Activated CD8-positive, alpha-beta memory T cell treated with anti-CD3 and anti-CD28 coated beads for 36 hours (primary cell): ENCODE measurements at regions not wholly inside any gene's neighbourhood (a gene's known extent, or its start where the extent isn't known, plus 50 kb on each side); places are given as distances from the start of the nearest gene placed in this dataset.

Experiments used
- CTCF ChIA-PET: fragments of 350-600 bp; sonication (Branson Sonifier 250); formaldehyde crosslinking; loops from one replicate; lab custom pipeline; 2021; ENCODE audit warnings: antibody characterized with exemption; lab: Charles Lee
- POLR2A ChIA-PET: fragments of 350-600 bp; sonication (Branson Sonifier 250); formaldehyde crosslinking; loops from one replicate; lab custom pipeline; 2021; ENCODE audit warnings: antibody characterized with exemption; lab: Charles Lee

DNA sequence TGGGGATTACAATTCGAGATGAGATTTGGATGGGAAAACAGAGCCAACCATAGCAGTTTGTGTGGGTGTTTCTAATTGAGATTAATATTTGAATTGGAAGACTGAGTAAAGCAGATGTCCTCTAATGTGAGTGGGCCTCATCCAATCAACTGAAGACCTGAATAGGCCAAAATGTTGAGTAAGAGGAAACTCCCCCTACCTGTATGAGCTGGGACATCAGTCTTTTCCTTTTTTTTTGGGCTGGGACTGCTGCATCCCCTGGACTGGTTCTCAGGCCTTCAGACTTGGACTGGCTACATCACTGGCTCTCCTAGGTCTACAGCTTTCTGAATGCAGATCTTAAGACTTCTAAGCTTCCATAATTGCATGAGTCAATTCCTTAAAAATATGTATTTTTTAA lies 144.1 kb downstream of the CD47 start:
- ChIA-PET POLR2A (no interaction called here), CTCF (interaction anchor here (1.2 kb wide), 1 partner anchor 11 kb away, joined by 3 read pairs; no protein-coding TSS in a partner anchor)

DNA sequence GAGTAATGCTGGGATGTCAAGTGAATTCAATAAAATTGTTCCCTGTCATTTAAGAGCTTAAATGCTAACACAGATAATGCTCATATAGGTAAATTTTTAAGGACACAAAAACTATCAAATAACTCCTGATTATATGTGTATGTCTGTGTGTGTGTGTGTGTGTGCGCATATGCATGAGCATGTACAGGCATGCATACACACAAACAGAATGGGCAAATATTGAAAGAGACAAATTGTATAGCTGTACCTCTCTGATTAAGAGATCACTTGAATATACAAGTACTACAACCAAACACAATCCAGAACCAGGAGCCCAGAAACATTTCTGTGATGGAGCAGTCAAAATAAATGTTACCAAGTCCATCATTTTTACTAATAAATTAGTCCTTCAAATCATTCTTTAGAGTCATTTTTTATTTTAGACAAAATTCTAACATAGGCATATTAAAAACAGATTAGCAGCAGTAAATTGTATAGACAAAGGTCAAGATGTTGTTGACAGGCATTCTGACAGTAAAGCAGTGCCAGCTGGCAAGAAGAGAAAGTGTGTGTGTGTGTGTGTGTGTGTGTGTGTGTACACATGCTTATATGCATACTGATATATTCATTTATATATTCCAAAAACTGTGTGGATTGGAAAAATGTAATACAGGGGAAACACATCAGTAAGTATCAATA lies 145.3 kb downstream of the CD47 start:
- CTCF ChIA-PET: no interaction called here
- POLR2A ChIA-PET: no interaction called here

DNA sequence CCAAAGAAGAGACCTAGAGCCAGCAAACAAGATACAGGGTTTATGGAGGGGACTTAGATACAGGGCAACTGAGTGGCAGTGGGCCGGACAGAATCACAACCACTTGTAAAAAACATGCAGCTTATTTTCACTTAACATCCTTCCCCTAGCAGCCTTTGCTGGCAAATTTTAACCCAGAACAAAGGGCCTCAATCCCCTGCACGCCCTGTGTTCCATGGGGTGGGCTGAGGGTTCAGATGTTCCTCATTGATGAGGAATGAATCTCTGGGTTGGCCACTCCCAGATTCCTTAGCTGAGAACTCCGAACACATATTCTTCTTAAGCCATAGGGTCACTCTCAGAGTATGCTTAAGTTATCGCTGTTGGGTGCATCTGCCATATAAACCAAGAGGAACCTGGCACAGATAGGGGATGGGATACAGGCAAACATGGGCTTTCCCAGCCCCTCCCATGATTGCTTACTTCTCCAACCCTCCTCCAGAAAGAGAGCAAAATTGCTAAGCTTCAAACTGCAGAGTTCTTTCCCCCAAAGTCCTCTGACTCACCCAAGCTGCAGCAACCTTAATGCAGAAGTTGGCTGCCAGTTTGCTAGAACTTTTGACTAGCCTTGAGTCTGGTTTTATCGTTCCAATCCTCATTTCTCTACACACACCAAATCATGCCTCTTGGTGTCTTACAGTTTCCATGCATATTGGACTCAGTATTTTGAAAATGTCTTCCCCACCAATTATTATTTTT lies 146.9 kb downstream of the CD47 start:
- POLR2A ChIA-PET: no interaction called here
- CTCF ChIA-PET: no interaction called here

DNA sequence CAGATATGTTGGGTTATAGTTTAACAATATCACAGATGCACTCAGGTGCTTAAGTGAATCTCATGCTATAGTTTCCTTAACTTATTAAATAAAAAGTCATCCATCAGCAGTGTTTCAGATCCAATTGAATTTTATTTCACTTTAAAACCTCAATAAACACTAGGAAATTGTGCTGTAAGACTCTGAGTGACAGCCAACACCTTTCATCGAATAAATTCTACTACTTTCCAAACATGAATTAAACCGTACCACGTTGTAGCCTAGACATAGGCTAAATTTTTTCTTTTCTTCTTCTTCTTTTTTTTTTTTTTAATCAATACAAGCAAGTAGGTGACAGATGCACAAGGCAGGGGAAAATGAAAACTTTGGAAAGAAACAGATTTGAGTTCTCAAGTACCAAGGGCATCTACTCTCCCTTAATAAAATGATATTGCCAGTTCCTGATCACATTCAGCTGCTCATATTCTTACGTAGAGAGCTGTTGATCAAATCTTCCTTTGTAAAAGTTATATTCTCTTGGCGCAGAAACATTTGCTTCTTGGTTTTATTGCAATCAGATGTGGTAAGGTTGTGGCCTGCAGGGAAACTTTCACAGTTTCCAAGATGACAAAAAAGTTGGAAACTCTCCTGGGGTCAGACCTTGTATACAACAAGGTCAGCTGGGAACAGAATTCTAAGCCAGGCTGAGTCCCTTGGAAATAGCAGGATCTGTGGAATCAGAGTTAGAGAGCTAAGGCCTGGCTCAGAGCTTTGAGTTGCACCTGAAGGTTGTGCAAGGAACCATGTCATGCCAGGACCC lies 147.7 kb downstream of the CD47 start:
- CTCF ChIA-PET: no interaction called here
- POLR2A ChIA-PET: interaction anchor here (0.6 kb wide), 1 partner anchor 11 kb away, joined by 6 read pairs; no protein-coding TSS in a partner anchor

DNA sequence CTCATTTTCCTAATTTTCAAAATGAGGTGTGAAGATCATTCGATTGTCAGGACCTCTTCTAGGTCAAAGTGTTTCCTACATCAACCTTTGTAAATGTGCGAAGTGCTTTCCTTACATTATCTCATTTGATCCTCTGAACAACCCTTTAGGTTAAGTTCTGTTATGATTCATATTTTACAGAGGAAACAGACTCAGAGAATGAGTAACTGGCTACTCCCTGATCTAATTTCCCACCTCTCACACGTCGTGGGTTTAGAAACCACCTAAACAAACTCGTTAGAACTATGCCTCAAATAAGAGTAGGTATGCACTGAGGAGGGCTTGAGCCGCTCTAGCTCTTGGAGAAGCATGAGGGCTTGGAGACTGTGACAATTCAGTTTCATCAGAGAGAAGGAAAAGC lies 148.6 kb downstream of the CD47 start:
- ChIA-PET POLR2A (interaction anchor here (0.7 kb wide), 1 partner anchor 814 kb away, joined by 3 read pairs; no protein-coding TSS in a partner anchor), CTCF (no interaction called here)

DNA sequence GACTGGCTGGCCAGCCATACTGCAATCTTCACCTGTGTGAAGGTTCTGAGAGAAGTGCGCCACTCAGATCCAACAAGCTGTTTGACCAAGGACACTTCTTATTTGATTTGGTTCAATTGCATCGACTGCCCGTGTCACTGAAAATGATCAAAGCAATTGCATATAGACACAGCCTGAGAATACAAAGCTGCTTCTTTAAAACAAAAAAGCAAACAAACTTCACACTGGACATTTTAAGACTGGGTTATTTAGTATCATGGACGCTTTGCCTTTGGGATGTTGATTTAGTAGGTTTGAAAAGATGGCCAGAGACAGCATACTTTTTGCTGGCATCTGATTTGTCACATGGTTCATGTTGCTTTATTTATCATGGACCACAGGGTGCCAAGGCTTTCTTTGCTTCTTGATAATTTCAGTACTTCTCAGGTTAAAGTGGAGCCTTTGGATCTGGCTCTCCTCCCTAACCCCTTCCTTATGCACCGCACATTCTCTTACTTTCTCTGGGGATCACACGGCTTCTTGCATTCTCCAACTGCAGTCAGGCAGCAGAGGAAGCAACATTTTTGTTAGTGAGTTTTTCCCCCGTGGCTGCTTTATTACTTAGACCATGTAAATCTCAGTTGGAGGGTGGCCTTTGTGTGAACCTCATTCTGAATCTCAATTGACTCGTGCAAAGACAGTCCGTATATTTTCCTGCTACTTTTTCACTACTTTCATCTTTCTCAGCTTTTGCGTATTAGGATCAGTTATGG lies 151.0 kb downstream of the CD47 start:
- POLR2A ChIA-PET: no interaction called here
- CTCF ChIA-PET: no interaction called here

DNA sequence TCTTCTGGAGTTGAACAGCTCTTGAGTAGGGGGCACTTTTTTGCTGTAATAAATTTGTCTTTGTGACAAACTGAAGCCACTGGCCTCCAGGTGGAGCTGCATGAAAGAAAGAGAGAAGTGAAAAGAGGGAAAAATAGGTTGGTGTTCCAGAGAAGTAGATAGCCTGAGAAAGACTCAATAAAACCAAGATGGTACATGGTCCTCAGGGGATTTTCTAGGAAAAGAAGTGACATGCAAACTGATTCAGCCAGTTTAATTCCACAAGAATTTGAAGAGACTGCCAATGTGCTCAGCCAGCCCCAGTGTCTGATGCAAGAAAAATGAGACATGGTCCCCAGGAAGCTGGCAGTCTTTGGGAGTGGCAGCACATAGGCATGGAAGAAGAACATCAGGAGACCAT lies 152.7 kb downstream of the CD47 start:
- ChIA-PET CTCF (interaction anchor here (1.2 kb wide), 1 partner anchor 10 kb away, joined by 3 read pairs; no protein-coding TSS in a partner anchor), POLR2A (no interaction called here)

DNA sequence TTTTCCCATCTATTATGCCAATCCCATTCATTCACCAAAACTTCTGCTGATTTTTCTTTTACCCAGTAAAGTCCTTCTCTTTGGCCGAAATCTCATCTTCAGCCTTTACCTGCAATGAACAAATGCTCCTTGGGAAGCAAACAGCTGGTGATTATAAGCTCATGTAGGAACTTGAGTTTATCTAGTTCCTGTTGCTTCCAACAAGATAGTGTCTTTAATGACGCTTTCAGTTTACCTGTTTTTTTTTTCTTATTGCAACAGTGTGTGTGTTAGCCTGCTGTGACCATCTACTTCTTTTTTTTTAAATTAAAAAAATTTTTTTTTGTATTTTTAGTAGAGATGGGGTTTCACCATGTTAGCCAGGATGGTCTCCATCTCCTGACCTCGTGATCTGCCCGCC lies 156.0 kb downstream of the CD47 start:
- ChIA-PET CTCF (interaction anchor here (1.5 kb wide), 1 partner anchor 12 kb away, joined by 3 read pairs; no protein-coding TSS in a partner anchor), POLR2A (no interaction called here)

DNA sequence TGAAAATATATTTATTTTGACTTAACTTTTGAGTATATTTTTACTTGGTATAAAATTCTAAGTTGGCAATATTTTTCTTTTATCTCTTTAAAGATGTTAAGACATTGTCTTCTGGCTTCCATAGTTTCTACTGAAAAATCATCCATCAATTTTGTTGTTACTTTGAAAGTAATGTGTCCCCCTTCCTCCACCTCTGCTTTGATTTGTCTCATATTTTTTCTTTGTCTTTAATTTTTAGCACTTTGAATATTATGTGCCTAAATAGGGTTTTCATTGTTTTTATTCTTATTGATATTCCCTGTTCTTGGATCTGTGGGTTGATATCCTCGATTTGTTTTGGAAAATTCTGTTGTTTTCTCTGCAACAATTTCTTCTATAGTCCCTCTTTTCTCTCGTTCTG lies 157.4 kb downstream of the CD47 start:
- POLR2A ChIA-PET: no interaction called here
- CTCF ChIA-PET: no interaction called here

DNA sequence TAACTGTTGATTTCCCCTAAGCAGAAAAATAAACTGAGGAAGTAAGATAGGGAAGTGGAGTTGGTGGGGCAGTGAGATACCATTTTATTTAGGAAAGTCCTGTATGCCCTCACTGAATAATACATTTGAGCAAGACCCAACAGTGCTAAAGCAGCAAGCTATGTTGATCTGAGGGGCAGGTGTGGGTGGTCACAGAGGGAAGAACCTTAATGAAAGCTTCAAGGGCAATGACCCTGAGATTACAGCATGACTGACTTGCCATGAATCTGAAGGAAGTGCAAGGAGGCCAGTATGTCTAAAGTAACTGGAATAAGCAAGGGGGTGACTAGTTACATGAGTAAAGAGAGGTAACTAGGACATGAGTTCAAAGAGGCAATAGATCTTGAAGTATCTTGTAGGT lies 159.5 kb downstream of the CD47 start:
- POLR2A ChIA-PET: no interaction called here
- CTCF ChIA-PET: no interaction called here

DNA sequence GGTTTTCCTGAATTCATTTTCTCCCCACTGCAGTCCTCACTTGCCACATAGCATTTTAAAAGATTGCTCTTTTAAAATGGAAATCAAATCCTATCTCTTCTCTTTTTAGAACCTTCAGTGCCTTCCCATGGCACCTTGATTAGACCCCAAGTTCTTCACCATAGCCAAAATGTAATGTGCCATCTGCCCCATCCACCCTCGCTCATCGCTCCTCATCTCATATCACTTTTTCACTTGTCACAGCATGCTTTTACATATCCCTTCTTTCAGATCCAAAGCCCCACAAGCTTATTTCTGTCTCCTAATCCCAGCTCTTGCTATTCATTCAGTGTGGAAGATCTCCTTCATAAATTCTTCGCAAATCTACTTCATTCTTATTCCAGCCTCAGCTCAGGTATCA lies 161.7 kb downstream of the CD47 start:
- CTCF ChIA-PET: no interaction called here
- POLR2A ChIA-PET: no interaction called here

DNA sequence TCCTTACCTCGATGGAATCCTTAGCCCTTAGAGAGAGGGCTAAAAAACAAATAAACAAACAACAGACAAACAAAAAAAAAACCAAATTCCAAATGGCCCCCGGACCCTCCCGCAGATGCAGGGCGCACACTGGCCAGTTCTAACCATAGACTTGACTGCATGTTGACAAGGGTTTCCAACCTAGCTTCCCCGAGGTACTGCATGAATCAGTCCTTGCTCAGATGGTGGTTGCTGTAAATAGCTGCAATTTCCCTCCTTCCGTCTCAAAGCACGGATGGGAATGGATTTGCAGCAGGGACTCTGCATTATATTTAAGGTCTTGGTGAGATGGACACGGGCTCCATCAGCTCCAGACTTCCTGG lies 162.8 kb downstream of the CD47 start:
- CTCF ChIA-PET: interaction anchor here (0.6 to 1.7 kb wide), 16 partner anchors 8 to 478 kb away, joined by 3 to 8 read pairs (median 3); no protein-coding TSS in a partner anchor
- POLR2A ChIA-PET: interaction anchor here (0.9 kb wide), 1 partner anchor 198 kb away, joined by 3 read pairs; no protein-coding TSS in a partner anchor

DNA sequence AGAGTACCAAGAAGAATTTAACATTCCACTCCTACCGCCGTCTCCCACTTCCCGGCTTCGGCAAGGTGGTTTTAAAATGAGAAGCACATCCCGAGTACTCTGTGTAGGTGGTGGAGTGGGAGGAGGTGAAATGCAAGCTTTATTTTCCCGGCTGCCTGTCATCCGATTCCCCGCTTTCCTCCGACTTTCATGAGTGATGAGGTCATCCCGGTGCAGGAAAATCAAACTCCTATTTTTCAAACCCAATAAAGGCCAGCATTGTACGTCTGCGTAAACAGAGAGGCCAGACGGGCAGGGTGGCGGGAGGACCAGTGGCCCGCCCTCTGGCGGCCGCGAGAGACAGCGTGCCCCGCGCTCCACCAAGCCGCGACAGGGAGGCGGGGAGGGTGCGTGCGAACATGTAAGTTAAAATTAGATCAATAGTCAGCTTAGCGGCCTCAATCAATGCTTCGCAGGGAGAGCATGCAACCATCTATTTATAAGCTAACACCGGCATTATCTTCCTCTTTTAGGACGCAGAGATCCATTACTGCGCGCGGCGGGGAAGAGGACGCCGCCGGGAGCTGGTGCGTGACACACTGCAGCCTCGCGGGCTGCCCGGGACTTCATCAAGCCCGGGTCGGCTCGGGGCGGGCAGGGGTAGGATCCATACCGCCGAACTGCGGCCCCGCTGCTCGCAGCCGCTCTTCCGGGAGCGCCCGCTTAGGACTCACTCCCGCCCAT lies 163.3 kb downstream of the CD47 start:
- ChIA-PET CTCF (interaction anchor here (0.7 to 1.7 kb wide), 16 partner anchors 9 to 478 kb away, joined by 3 to 8 read pairs (median 3); no protein-coding TSS in a partner anchor), POLR2A (interaction anchor here (0.9 kb wide), 1 partner anchor 198 kb away, joined by 3 read pairs; no protein-coding TSS in a partner anchor)

DNA sequence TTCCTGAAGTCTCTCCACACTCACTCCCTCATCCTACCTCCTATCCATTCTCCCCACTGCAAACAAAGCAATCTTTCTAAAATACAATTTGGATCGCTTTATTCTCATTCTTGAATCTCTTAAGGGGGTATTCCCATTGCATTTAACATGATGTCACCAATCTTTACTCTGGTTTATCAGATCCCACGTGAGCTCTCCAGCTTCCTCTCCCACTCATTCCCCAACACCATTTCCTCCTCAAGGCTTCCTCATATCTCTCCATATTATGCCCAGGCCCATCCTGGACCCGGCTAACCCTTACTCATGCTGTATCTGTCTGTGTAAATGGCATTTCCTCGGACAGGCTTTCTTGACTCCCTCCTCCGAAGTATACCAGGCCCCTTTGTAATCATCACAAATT lies 165.0 kb downstream of the CD47 start:
- ChIA-PET CTCF (no interaction called here), POLR2A (no interaction called here)

DNA sequence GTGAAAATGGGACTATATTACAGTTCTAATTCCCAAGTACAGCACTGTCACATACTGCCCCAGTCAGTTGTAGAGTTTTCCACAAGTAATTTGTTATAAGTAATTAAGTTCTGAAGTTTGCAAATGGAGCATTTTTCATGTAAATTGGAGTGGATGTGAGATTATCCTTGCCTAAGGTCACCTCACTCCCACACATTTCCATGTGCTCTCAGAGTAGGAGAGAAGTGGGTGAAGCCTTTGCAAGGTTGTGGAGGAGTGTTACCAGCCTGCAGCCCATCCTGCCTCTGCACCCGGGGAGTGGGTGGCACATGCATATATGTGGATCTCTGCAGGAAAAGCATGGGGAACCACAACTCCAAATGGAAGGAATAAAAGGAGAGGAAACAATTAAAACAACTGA lies 169.8 kb downstream of the CD47 start:
- POLR2A ChIA-PET: no interaction called here
- CTCF ChIA-PET: no interaction called here

DNA sequence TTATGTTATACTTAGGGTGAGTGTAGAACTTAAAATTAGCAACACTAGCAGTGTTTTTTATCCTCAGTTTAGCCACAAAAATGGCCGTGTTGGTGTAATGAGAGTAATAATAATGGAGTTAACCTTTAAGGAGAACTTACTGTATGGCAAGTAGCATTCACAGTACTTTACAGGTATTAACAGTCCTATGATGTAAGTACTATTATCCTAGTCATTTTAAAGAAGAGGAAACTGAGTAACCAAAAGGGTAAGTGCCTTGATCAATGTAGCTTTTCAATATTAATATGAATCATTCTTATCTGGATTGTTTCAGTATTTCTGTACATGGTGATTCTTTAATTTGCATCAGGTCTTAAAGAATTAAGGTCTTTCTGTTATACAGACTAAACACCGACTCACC lies 170.3 kb downstream of the CD47 start:
- POLR2A ChIA-PET: no interaction called here
- CTCF ChIA-PET: no interaction called here

DNA sequence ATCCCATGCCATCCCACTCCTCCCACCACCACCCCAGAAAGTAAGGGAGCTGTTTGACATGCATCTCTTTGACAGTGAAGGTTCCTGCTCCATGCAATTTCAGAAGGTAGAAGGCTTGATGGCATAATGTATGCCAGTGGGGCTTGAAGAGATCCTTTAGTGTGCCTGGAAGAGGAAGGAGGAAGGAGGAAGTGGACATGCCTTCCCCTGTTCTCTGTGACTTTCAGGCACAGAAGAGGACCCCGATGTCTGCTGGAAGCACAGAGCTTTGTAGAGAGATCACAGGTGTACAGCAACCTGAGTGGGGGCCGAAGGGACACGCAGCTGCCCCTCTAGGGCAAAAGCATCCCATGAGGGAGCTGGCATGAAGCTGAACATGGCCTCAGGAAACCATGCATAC lies 171.6 kb downstream of the CD47 start:
- POLR2A ChIA-PET: no interaction called here
- CTCF ChIA-PET: no interaction called here

DNA sequence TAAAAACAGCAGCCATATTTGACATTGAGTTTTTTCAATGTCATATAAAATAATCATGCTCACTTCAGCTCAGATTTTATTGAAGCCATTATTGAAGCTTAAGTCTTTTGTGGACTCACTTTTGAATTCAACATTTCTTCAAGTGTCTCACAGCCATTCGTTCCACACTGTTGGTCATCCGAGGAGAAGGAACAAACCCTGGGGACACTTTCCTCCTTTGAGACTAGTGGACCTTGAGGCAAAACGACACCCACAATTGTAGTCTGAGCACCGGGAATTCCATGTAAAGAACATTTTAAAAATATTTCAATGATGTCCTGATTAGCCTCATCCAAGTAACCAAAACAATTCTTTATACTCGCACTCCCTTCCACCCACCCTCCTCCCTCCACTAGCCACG lies 174.7 kb downstream of the CD47 start:
- POLR2A ChIA-PET: no interaction called here
- CTCF ChIA-PET: no interaction called here

DNA sequence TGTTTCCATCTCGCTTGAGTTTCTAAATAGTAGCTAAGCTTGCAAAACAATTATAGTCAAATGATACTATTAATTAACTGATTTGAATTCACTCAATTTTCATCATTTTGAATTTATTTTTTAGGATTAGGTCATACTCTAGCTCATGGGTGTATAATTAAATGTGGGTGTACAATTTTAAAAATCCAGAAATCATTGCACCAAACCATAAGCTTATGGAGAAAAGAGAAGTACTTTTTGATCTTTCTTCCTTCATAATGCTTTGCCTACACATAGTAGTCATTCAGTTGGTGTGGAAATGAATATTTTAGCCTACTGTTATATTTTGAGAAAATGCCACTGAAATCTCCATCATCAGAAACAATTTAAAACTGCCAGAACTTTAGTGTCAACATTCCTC lies 175.1 kb downstream of the CD47 start:
- POLR2A ChIA-PET: no interaction called here
- CTCF ChIA-PET: no interaction called here
